Spinal cord (tissue), 9 donors: ENCODE measurements at regions not wholly inside any gene's neighbourhood (a gene's known extent, or its start where the extent isn't known, plus 50 kb on each side); places are given as distances from the start of the nearest gene placed in this dataset.

ENCODE experiments used
- DNase-seq, 6 donors: peaks; one replicate each; pipeline versions ENCODE4 v3.0.0 to v3.0.0-alpha.2; 2013 to 2015; ENCODE audit warnings: low spot score in 6 of 6, low read depth in 4 of 6
- H3K27ac ChIP-seq: one replicate; pipeline ENCODE4 v1.5.1; 2013; ENCODE audit warnings: low read depth, low read length, control low read depth
- H3K27me3 ChIP-seq: one replicate; pipeline ENCODE4 v1.6.1; 2013; ENCODE audit warnings: low read length; ENCODE audit not compliant: control insufficient read depth, insufficient read depth
- H3K36me3 ChIP-seq: one replicate; pipeline ENCODE4 v1.6.1; 2013; ENCODE audit warnings: low read length; ENCODE audit not compliant: control insufficient read depth, insufficient read depth
- H3K4me1 ChIP-seq: one replicate; pipeline ENCODE4 v1.6.1; 2013; ENCODE audit warnings: low read length; ENCODE audit not compliant: control insufficient read depth, insufficient read depth
- H3K4me3 ChIP-seq: one replicate; pipeline ENCODE4 v1.5.1; 2013; ENCODE audit warnings: low read depth, low read length, control low read depth
- H3K9me3 ChIP-seq: one replicate; pipeline ENCODE4 v1.6.1; 2013; ENCODE audit warnings: low read length; ENCODE audit not compliant: control insufficient read depth, insufficient read depth
- WGBS: methylation state at CpG from one replicate; pipeline ENCODE4 v1.1.5; 2013; ENCODE audit warnings: missing lambda C conversion rate; ENCODE audit not compliant: insufficient coverage; 5-methylcytosine and 5-hydroxymethylcytosine counted together
- donor health status: healthy.

- H3K9me3 ChIP-seq: no peaks in the 10 kb centered on the region
- no peaks in the 10 kb centered on the region for H3K27me3 ChIP-seq
- no peak overlapping the region for H3K27ac ChIP-seq
- no CpG with 5 or more reads among the region's 1 CpG for WGBS
- no peaks in the 10 kb centered on the region for H3K4me1 ChIP-seq
- H3K4me3 ChIP-seq: no peak overlapping the region
- no peak for DNase-seq
- H3K36me3 ChIP-seq: no peaks in the 10 kb centered on the region
These were observed 114.9 kb upstream of the PTPRT start for GRCh38 chr20:43304598-43304997.

GRCh38 chr20:43302936-43303335 is 113.2 kb upstream of the PTPRT start:
- Histone ChIP-seq H3K27me3 (no peaks in the 10 kb centered on the region), H3K4me3 (no peak overlapping the region), H3K4me1 (no peaks in the 10 kb centered on the region), H3K36me3 (no peaks in the 10 kb centered on the region), H3K27ac (no peak overlapping the region), H3K9me3 (no peaks in the 10 kb centered on the region)
- DNase-seq: peak in 1 of 6 donors; percentile 74
- 58% methylated on average over 3 of the region's 4 CpGs for WGBS

- Histone ChIP-seq H3K4me3 (no peak overlapping the region), H3K4me1 (peaks cover 1% of the 10 kb centered on the region), H3K9me3 (no peaks in the 10 kb centered on the region), H3K27me3 (no peaks in the 10 kb centered on the region), H3K36me3 (no peaks in the 10 kb centered on the region), H3K27ac (no peak overlapping the region)
- no CpG with 5 or more reads among the region's 2 CpGs for WGBS
- peak in 1 of 6 donors; percentile 25 for DNase-seq
These were observed 111.2 kb upstream of the PTPRT start for GRCh38 chr20:43300901-43301300.

GRCh38 chr20:43295781-43296180 is 106.1 kb upstream of the PTPRT start:
- WGBS: 94% methylated on average over 6 of the region's 8 CpGs
- no peaks in the 10 kb centered on the region for H3K36me3 ChIP-seq
- no peaks in the 10 kb centered on the region for H3K9me3 ChIP-seq

GRCh38 chr20:43295263-43295662 is 105.6 kb upstream of the PTPRT start:
- peaks cover 10% of the 10 kb centered on the region for H3K4me1 ChIP-seq
- no peak overlapping the region for H3K4me3 ChIP-seq
- no peaks in the 10 kb centered on the region for H3K36me3 ChIP-seq
- no peak for DNase-seq
- H3K9me3 ChIP-seq: no peaks in the 10 kb centered on the region
- H3K27ac ChIP-seq: no peak overlapping the region
- WGBS: 96% methylated on average over 9 of the region's 9 CpGs
- no peaks in the 10 kb centered on the region for H3K27me3 ChIP-seq

More at GRCh38 chr20:43295781-43296180, 106.1 kb upstream of the PTPRT start:
- H3K27me3 ChIP-seq: no peaks in the 10 kb centered on the region
- H3K27ac ChIP-seq: no peak overlapping the region
- DNase-seq: no peak
- H3K4me1 ChIP-seq: peaks cover 10% of the 10 kb centered on the region
- no peak overlapping the region for H3K4me3 ChIP-seq

- peak in 2 of 6 donors; percentile 13 to 74 for DNase-seq
- Histone ChIP-seq H3K4me3 (no peak overlapping the region), H3K36me3 (no peaks in the 10 kb centered on the region), H3K27me3 (no peaks in the 10 kb centered on the region), H3K9me3 (no peaks in the 10 kb centered on the region), H3K27ac (no peak overlapping the region), H3K4me1 (peaks cover 10% of the 10 kb centered on the region)
- WGBS: 31% methylated on average over 2 of the region's 4 CpGs
These were observed 104.3 kb upstream of the PTPRT start for GRCh38 chr20:43294031-43294430.

- Histone ChIP-seq H3K36me3 (no peaks in the 10 kb centered on the region), H3K27ac (no peak overlapping the region), H3K4me3 (no peak overlapping the region), H3K27me3 (no peaks in the 10 kb centered on the region), H3K4me1 (peaks cover 10% of the 10 kb centered on the region), H3K9me3 (no peaks in the 10 kb centered on the region)
- WGBS: 62% methylated on average over 8 of the region's 11 CpGs
- DNase-seq: peak in 1 of 6 donors; percentile 23
These were observed 103.5 kb upstream of the PTPRT start for GRCh38 chr20:43293068-43293786.

- Histone ChIP-seq H3K36me3 (no peaks in the 10 kb centered on the region), H3K27ac (no peak overlapping the region), H3K4me1 (peaks cover 10% of the 10 kb centered on the region), H3K4me3 (no peak overlapping the region), H3K27me3 (no peaks in the 10 kb centered on the region), H3K9me3 (no peaks in the 10 kb centered on the region)
- 47% methylated on average over 2 of the region's 3 CpGs for WGBS
- DNase-seq: no peak
These were observed 102.5 kb upstream of the PTPRT start for GRCh38 chr20:43292222-43292621.

- Histone ChIP-seq H3K4me1 (no peaks in the 10 kb centered on the region), H3K9me3 (no peaks in the 10 kb centered on the region), H3K27ac (no peak overlapping the region), H3K36me3 (no peaks in the 10 kb centered on the region), H3K27me3 (no peaks in the 10 kb centered on the region), H3K4me3 (no peak overlapping the region)
- 50% methylated on average over 1 of the region's 2 CpGs for WGBS
- DNase-seq: no peak
These were observed 97.9 kb upstream of the PTPRT start for GRCh38 chr20:43287637-43288036.

- Histone ChIP-seq H3K9me3 (no peaks in the 10 kb centered on the region), H3K4me1 (no peaks in the 10 kb centered on the region), H3K27me3 (no peaks in the 10 kb centered on the region), H3K36me3 (no peaks in the 10 kb centered on the region), H3K4me3 (no peak overlapping the region), H3K27ac (no peak overlapping the region)
- DNase-seq: no peak
- 50% methylated on average over 2 of the region's 3 CpGs for WGBS
These were observed 95.5 kb upstream of the PTPRT start for GRCh38 chr20:43285170-43285569.
